HepG2 (cell line): ENCODE measurements at regions not wholly inside any gene's neighbourhood (a gene's known extent, or its start where the extent isn't known, plus 50 kb on each side); places are given as distances from the start of the nearest gene placed in this dataset.

Experiments
- ATAC-seq: fragments of 200-7000 bp; cut with Tn5 transposase; 3 replicates; pipeline ENCODE4 v1.9.1; 2020; ENCODE audit warnings: mild to moderate bottlenecking, moderate library complexity
- BruUV-seq: library from RNA; stranded (reverse); fragments of 400-500 nt; replicated peaks from 2 replicates; lab custom pipeline; 2021; lab: Mats Ljungman, UMichigan
- CTCF ChIA-PET: fragments of 300-600 bp; formaldehyde crosslinking; extraction: SDS; loops from one replicate; lab custom pipeline; 2021; ENCODE audit warnings: low total read pairs, inconsistent platforms, low intra/inter-chr PET ratio; lab: Yijun Ruan, JAX
- POLR2A ChIA-PET: fragments of 350-600 bp; sonication (Branson Sonifier 250); formaldehyde crosslinking; loops from one replicate; lab custom pipeline; 2020; ENCODE audit warnings: antibody characterized with exemption, inconsistent platforms; lab: Yijun Ruan, JAX
- DNase-seq: peaks from one replicate; pipeline ENCODE4 v3.0.0-alpha.2; 2015; ENCODE audit warnings: low spot score
- FAIRE-seq: peaks from 3 replicates; lab custom pipeline; 2011; peaks lifted over from hg19 to GRCh38; lab: Jason Lieb, UNC
- H2AFZ ChIP-seq: one replicate; pipeline ENCODE4 v1.6.1; 2011; ENCODE audit warnings: low read length, inconsistent platforms
- H3K27ac ChIP-seq: fragments of 300-600 bp; 3 replicates; pipeline ENCODE4 v1.8.0; 2011; ENCODE audit warnings: mixed run types, mild to moderate bottlenecking, mixed read lengths, low read length, inconsistent platforms; ENCODE audit not compliant: insufficient read depth; ENCODE audit errors: extremely low read length
- H3K27me3 ChIP-seq, 2 experiments: fragments of 200-600 bp in 1 of 2; 2 replicates in 1 of 2; 3 replicates in 1 of 2; pipeline versions ENCODE4 v1.6.0 to v1.8.0; 2011; ENCODE audit warnings: low read length in 2 of 2, mild to moderate bottlenecking in 2 of 2, moderate library complexity in 2 of 2, inconsistent platforms in 1 of 2; ENCODE audit not compliant: insufficient read depth in 2 of 2, control insufficient read depth in 1 of 2
- H3K36me3 ChIP-seq, 2 experiments: fragments of 200-600 bp in 1 of 2; replicated peaks in 1 of 2; 2 replicates in 1 of 2; 3 replicates in 1 of 2; pipeline versions ENCODE4 v1.5.1 to v1.8.0; 2011; ENCODE audit warnings: low read length in 2 of 2, inconsistent platforms in 1 of 2; ENCODE audit not compliant: insufficient read depth in 2 of 2, control insufficient read depth in 1 of 2
- H3K4me1 ChIP-seq: 2 replicates; pipeline ENCODE4 v1.5.1; 2012; ENCODE audit warnings: low read length, inconsistent platforms; ENCODE audit not compliant: insufficient read depth
- H3K4me2 ChIP-seq: 2 replicates; pipeline ENCODE4 v1.6.0; 2011; ENCODE audit warnings: low read depth, low read length, inconsistent platforms
- H3K4me3 ChIP-seq, 3 experiments: fragments of 200-600 bp in 1 of 3; sonication (generic), shearing (Covaris generic) in 1 of 3; replicated peaks in 1 of 3; 2 replicates each; pipeline ENCODE4 v1.5.1; 2011 to 2016; ENCODE audit warnings: low read length in 3 of 3, inconsistent platforms in 2 of 3, low read depth in 2 of 3, mild to moderate bottlenecking in 2 of 3, control low read depth in 1 of 3, mixed read lengths in 1 of 3; ENCODE audit not compliant: insufficient read depth in 1 of 3
- H3K79me2 ChIP-seq: one replicate; pipeline ENCODE4 v1.6.1; 2011; ENCODE audit warnings: low read length, inconsistent platforms; ENCODE audit not compliant: insufficient read depth
- H3K9ac ChIP-seq: 2 replicates; pipeline ENCODE4 v1.6.0; 2011; ENCODE audit warnings: mild to moderate bottlenecking, low read depth, low read length, inconsistent platforms; ENCODE audit not compliant: insufficient read depth
- H3K9me3 ChIP-seq: 2 replicates; pipeline ENCODE4 v1.5.1; 2012; ENCODE audit warnings: mild to moderate bottlenecking, low read length
- H4K20me1 ChIP-seq: 2 replicates; pipeline ENCODE4 v1.6.0; 2011; ENCODE audit warnings: inconsistent platforms, mild to moderate bottlenecking, low read length, moderate library complexity; ENCODE audit not compliant: insufficient read depth
- CCAR2 ChIP-seq: fragments of 200-400 bp; formaldehyde crosslinking; optimal IDR thresholded peaks from 2 replicates; pipeline ENCODE3; 2018; ENCODE audit warnings: low read depth, mild to moderate bottlenecking, low read length, moderate library complexity
- CEBPB ChIP-seq: IDR thresholded peaks from 2 replicates; pipeline ENCODE4 v1.6.1; 2011; ENCODE audit warnings: low read depth, low read length, improper control_type of control experiment, borderline replicate concordance
- HDAC2 ChIP-seq: sonication (generic); formaldehyde crosslinking; IDR thresholded peaks from 2 replicates; pipeline ENCODE4 v1.4.0; 2020; ENCODE audit warnings: missing genetic modification reagents
- HOXD1 ChIP-seq: sonication (generic); formaldehyde crosslinking; IDR thresholded peaks from 2 replicates; pipeline ENCODE4 v1.5.0; 2020; ENCODE audit warnings: missing genetic modification reagents
- MLX ChIP-seq: IDR thresholded peaks from 2 replicates; pipeline ENCODE4 v1.6.1; 2016
- SAP130 ChIP-seq: IDR thresholded peaks from 2 replicates; pipeline ENCODE4 v1.6.1; 2016; ENCODE audit warnings: low read depth
- SOX6 ChIP-seq, 2 experiments: fragments of 450-650 bp in 1 of 2; sonication (generic) in 1 of 2; formaldehyde crosslinking in 1 of 2; IDR thresholded peaks; 2 replicates each; pipeline versions ENCODE4 v1.4.0 to v1.6.1; 2017 to 2020; ENCODE audit warnings: antibody characterized with exemption in 1 of 2, mild to moderate bottlenecking in 1 of 2, missing genetic modification reagents in 1 of 2
- TIGD3 ChIP-seq: sonication (generic); formaldehyde crosslinking; IDR thresholded peaks from 2 replicates; pipeline ENCODE4 v1.5.1; 2020; ENCODE audit warnings: mild to moderate bottlenecking, missing genetic modification reagents, borderline replicate concordance
- USF2 ChIP-seq, 2 experiments: sonication (generic) in 1 of 2; formaldehyde crosslinking in 1 of 2; IDR thresholded peaks; 2 replicates each; pipeline versions ENCODE4 v1.5.1 to v1.6.1; 2011 to 2020; ENCODE audit warnings: borderline replicate concordance in 1 of 2, low read depth in 1 of 2, low read length in 1 of 2, mild to moderate bottlenecking in 1 of 2, missing genetic modification reagents in 1 of 2, moderate library complexity in 1 of 2
- ZNF513 ChIP-seq: sonication (generic); formaldehyde crosslinking; conservative IDR thresholded peaks from 2 replicates; pipeline ENCODE4 v1.5.0; 2020; ENCODE audit warnings: missing genetic modification reagents
- WGBS: methylation state at CpG from one replicate; pipeline ENCODE4 v1.1.6; 2017; ENCODE audit warnings: low lambda C conversion rate; 5-methylcytosine and 5-hydroxymethylcytosine counted together
- in situ Hi-C: cut with HindIII; loops from 2 replicates; pipeline ENCODE4 v1.10.0; 2017; ENCODE audit warnings: low pct_unique_long_range_greater_than_20kb; ENCODE audit not compliant: extremely low pct_ligation_motif_present
- intact Hi-C: fragments of 100-400 bp; cut with micrococcal nuclease; formaldehyde crosslinking; loops from one replicate; pipeline ENCODE4 v1.10.0; 2022; ENCODE audit not compliant: unreplicated experiment

GRCh38 chr11:97349201-97349600, 959.4 kb downstream of the JRKL start (continued):
- no peak for TF ChIP-seq ZNF513
- no peak for TF ChIP-seq MLX (CRISPR knock-in tag)
- TF ChIP-seq HDAC2 (CRISPR knock-in tag), result no peak
- TF ChIP-seq USF2 (IDR thresholded peaks at IDR 0.05; ENCODE audit: low read depth, low read length), result no peak
- TF ChIP-seq USF2 (CRISPR knock-in tag; IDR thresholded peaks at IDR 0.05; ENCODE audit: borderline replicate concordance), result no peak
- TF ChIP-seq SOX6 (IDR thresholded peaks at IDR 0.05), result no peak
- TF ChIP-seq SOX6 (CRISPR knock-in tag; IDR thresholded peaks at IDR 0.05), result no peak
- no peak for TF ChIP-seq HOXD1 (CRISPR knock-in tag)
- TF ChIP-seq, all 625 proteins: peak for 0

- WGBS, result 0% methylated on average over 2 of the region's 2 CpGs
- in situ Hi-C loops, result no loop called here
- FAIRE-seq (no peak), DNase-seq (no peak), ATAC-seq (no peak)
- no peak overlapping the region for H3K9ac ChIP-seq
- H3K27me3 ChIP-seq, result no peaks in the 10 kb centered on the region
- BruUV-seq, result no TSS peak
- H3K9me3 ChIP-seq, result no peaks in the 10 kb centered on the region
- POLR2A ChIA-PET, result no interaction called here
- H3K79me2 ChIP-seq, result no peaks in the 10 kb centered on the region
- H3K36me3 ChIP-seq, result no peaks in the 10 kb centered on the region
- H4K20me1 ChIP-seq, result no peaks in the 10 kb centered on the region
- H3K4me3 ChIP-seq, result no peak overlapping the region
- intact Hi-C loops, result no loop called here
- TF ChIP-seq TIGD3 (CRISPR knock-in tag) (no peak), CEBPB (peak; percentile 52; the same call in 1 of the 2 replicates), CCAR2 (no peak), SAP130 (CRISPR knock-in tag) (no peak)
- H3K4me1 ChIP-seq, result no peaks in the 10 kb centered on the region
- no peak overlapping the region for H2AFZ ChIP-seq
- no peak overlapping the region for H3K4me2 ChIP-seq
- CTCF ChIA-PET, result no interaction called here
- H3K27ac ChIP-seq, result no peak overlapping the region
Observed at GRCh38 chr11:97351939-97352338, 962.1 kb downstream of the JRKL start.
